ENCODE measurements at regions not wholly inside any gene's neighbourhood (a gene's known extent, or its start where the extent isn't known, plus 50 kb on each side); places are given as distances from the start of the nearest gene placed in this dataset.

DNA sequence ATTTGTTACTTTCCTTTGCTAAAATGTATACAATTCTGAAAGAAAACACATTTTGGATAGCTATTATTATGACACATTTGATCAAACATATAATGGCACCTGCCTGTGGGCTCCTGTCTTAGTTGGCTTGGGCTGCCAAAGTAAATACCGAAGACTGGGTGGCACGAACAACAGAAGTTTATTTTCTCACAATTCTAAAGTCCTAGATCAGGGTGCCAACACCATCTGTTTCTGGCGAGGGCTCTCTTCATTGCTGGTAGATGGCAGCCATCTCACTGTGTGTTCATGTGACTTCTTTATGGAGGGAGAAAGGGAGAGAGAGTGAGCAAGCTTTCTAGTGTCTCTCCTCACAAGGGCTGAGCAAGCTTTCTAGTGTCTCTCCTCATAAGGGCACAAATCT lies 195.8 kb upstream of the FAM3C start:
- TF ChIP-seq EZH2 (IDR thresholded peaks at IDR 0.05; ENCODE audit: low read length): no peak
- TF ChIP-seq, protein P1, sequence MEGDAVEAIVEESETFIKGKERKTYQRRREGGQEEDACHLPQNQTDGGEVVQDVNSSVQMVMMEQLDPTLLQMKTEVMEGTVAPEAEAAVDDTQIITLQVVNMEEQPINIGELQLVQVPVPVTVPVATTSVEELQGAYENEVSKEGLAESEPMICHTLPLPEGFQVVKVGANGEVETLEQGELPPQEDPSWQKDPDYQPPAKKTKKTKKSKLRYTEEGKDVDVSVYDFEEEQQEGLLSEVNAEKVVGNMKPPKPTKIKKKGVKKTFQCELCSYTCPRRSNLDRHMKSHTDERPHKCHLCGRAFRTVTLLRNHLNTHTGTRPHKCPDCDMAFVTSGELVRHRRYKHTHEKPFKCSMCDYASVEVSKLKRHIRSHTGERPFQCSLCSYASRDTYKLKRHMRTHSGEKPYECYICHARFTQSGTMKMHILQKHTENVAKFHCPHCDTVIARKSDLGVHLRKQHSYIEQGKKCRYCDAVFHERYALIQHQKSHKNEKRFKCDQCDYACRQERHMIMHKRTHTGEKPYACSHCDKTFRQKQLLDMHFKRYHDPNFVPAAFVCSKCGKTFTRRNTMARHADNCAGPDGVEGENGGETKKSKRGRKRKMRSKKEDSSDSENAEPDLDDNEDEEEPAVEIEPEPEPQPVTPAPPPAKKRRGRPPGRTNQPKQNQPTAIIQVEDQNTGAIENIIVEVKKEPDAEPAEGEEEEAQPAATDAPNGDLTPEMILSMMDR (optimal IDR thresholded peaks at IDR 0.05 in 1 of 3, IDR thresholded peaks at IDR 0.05 in 1 of 3, conservative IDR thresholded peaks at IDR 0.05 in 1 of 3; ENCODE audit: extremely low read depth in 1 of 3, insufficient read depth in 2 of 3, low read length in 3 of 3): no peak

All from keratinocyte (primary cell).